Smooth muscle cell (in vitro differentiated cells): ENCODE measurements at regions not wholly inside any gene's neighbourhood (a gene's known extent, or its start where the extent isn't known, plus 50 kb on each side); places are given as distances from the start of the nearest gene placed in this dataset.
A peak's percentile ranks its signal among the peaks of the same experiment; 100 is the strongest.

ENCODE experiments used
- DNase-seq: peaks from one replicate; lab custom pipeline; 2025; ENCODE audit not compliant: unreplicated experiment; lab: John Stamatoyannopoulos, UW
- H2AFZ ChIP-seq: fragments of 200-600 bp; sonication (generic); 2 replicates; pipeline ENCODE4 v1.6.0; 2016; ENCODE audit warnings: antibody characterized with exemption, low read depth, mild to moderate bottlenecking
- H3F3A ChIP-seq: fragments of 200-600 bp; sonication (generic); 2 replicates; pipeline ENCODE4 v1.6.0; 2017; ENCODE audit warnings: antibody characterized with exemption, low read depth
- H3K27ac ChIP-seq: fragments of 200-600 bp; sonication (generic); 2 replicates; pipeline ENCODE4 v1.5.1; 2016; ENCODE audit warnings: low read depth, mild to moderate bottlenecking
- H3K27me3 ChIP-seq: fragments of 200-600 bp; sonication (generic); 2 replicates; pipeline ENCODE4 v1.6.1; 2016; ENCODE audit warnings: low read depth, mild to moderate bottlenecking
- H3K36me3 ChIP-seq: fragments of 200-600 bp; sonication (generic); 2 replicates; pipeline ENCODE4 v1.5.1; 2016; ENCODE audit warnings: low read depth
- H3K4me1 ChIP-seq: fragments of 200-600 bp; sonication (generic); 2 replicates; pipeline ENCODE4 v1.5.1; 2016; ENCODE audit warnings: low read depth
- H3K4me2 ChIP-seq: fragments of 200-600 bp; sonication (generic); 2 replicates; pipeline ENCODE4 v1.6.0; 2016; ENCODE audit warnings: mild to moderate bottlenecking
- H3K4me3 ChIP-seq: fragments of 200-600 bp; sonication (generic); 2 replicates; pipeline ENCODE4 v1.5.1; 2016; ENCODE audit warnings: mild to moderate bottlenecking
- H3K79me2 ChIP-seq: fragments of 200-600 bp; sonication (generic); 2 replicates; pipeline ENCODE4 v1.6.0; 2016; ENCODE audit warnings: low read depth, mild to moderate bottlenecking
- H3K9ac ChIP-seq: fragments of 200-600 bp; sonication (generic); 2 replicates; pipeline ENCODE4 v1.6.0; 2016; ENCODE audit warnings: low read depth
- H3K9me3 ChIP-seq: fragments of 200-600 bp; sonication (generic); replicated peaks from 2 replicates; pipeline ENCODE4 v1.5.1; 2016; ENCODE audit warnings: low read depth
- H4K20me1 ChIP-seq: fragments of 200-600 bp; sonication (generic); 2 replicates; pipeline ENCODE4 v1.6.0; 2016; ENCODE audit warnings: low read depth
- CTCF ChIP-seq: fragments of 200-600 bp; sonication (generic); IDR thresholded peaks from 2 replicates; pipeline ENCODE4 v1.5.1; 2017; ENCODE audit warnings: borderline replicate concordance, mild to moderate bottlenecking, antibody characterized with exemption; ENCODE audit not compliant: insufficient read depth, poor library complexity, severe bottlenecking
- WGBS: methylation state at CpG from one replicate; pipeline ENCODE4 v1.1.7; 2016; ENCODE audit warnings: low lambda C conversion rate; 5-methylcytosine and 5-hydroxymethylcytosine counted together

GRCh38 chr6:47105469-47106178 lies 63.5 kb upstream of the ADGRF1 start:
- H3K4me1 ChIP-seq = peaks cover 12% of the 10 kb centered on the region
- no peak overlapping the region for H3K4me2 ChIP-seq
- no peak overlapping the region for H3K4me3 ChIP-seq
- no peak for TF ChIP-seq CTCF
- H2AFZ ChIP-seq = no peak overlapping the region
- H4K20me1 ChIP-seq = no peaks in the 10 kb centered on the region
- H3K9me3 ChIP-seq = no peaks in the 10 kb centered on the region
- H3K27ac ChIP-seq = peak overlapping the region; percentile 74
- 44% methylated on average over 10 of the region's 10 CpGs for WGBS
- DNase-seq = no peak
- no peaks in the 10 kb centered on the region for H3F3A ChIP-seq
- H3K9ac ChIP-seq = no peak overlapping the region
- no peaks in the 10 kb centered on the region for H3K36me3 ChIP-seq
- H3K27me3 ChIP-seq = no peaks in the 10 kb centered on the region
- H3K79me2 ChIP-seq = no peaks in the 10 kb centered on the region

DNA sequence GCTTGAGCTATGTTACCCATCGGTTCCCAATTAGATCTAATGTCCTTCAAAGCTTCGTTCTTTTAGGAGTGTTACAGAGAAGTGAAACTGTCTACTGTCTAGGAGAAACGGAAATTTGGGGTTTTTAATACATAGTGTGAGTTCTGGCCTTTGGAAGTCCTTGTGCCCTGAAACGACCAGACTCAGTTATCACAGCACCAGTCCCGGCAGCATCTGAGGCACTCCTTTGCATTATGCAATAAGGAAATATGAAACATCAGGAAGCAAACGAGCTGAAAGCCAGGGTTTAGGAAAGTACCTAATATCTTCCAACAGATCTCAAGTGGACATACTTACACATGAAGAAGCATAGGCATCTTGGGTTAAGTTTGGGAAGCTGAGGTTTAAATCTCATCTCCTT lies 61.8 kb upstream of the ADGRF1 start:
- no peak overlapping the region for H3K27ac ChIP-seq
- DNase-seq = no peak
- no peak overlapping the region for H3K9ac ChIP-seq
- H3F3A ChIP-seq = no peaks in the 10 kb centered on the region
- no peaks in the 10 kb centered on the region for H3K79me2 ChIP-seq
- no peaks in the 10 kb centered on the region for H4K20me1 ChIP-seq
- WGBS = 56% methylated on average over 6 of the region's 6 CpGs
- H2AFZ ChIP-seq = no peak overlapping the region
- no peaks in the 10 kb centered on the region for H3K36me3 ChIP-seq
- peak overlapping the region; percentile 3 for H3K4me2 ChIP-seq
- no peak for TF ChIP-seq CTCF
- H3K4me1 ChIP-seq = peaks cover 12% of the 10 kb centered on the region
- H3K4me3 ChIP-seq = no peak overlapping the region
- H3K9me3 ChIP-seq = no peaks in the 10 kb centered on the region
- H3K27me3 ChIP-seq = no peaks in the 10 kb centered on the region

GRCh38 chr6:47102331-47102730 lies 60.2 kb upstream of the ADGRF1 start:
- no peaks in the 10 kb centered on the region for H3K36me3 ChIP-seq
- H4K20me1 ChIP-seq = no peaks in the 10 kb centered on the region
- no peak overlapping the region for H2AFZ ChIP-seq
- H3K4me3 ChIP-seq = no peak overlapping the region
- no peak overlapping the region for H3K4me2 ChIP-seq
- peaks cover 12% of the 10 kb centered on the region for H3F3A ChIP-seq
- DNase-seq = no peak
- TF ChIP-seq CTCF = no peak
- H3K27me3 ChIP-seq = no peaks in the 10 kb centered on the region
- no peaks in the 10 kb centered on the region for H3K79me2 ChIP-seq
- WGBS = 72% methylated on average over 5 of the region's 5 CpGs
- no peak overlapping the region for H3K9ac ChIP-seq
- no peaks in the 10 kb centered on the region for H3K9me3 ChIP-seq
- H3K27ac ChIP-seq = no peak overlapping the region
- peaks cover 11% of the 10 kb centered on the region for H3K4me1 ChIP-seq

DNA sequence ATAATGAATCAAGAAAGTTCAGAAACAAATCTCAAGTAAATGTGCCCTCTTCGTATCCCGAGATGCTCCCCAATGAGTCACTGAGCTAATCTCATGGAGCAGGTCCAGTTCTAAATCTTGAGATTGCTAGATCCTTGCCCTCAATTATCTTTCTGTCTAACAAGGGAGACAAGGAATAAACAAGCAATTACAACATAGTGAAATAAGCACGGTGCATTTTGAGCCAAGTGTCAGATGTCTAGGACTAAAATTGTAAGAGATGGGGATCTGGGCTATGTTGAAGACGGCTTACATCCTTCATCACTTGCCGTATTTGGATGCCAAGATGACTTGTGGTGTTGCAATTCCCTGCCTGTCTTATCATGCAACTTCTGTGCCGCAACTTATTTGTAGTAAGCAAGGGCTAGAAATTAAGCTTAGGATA lies 56.5 kb upstream of the ADGRF1 start:
- no peak overlapping the region for H3K4me3 ChIP-seq
- WGBS = 8% methylated on average over 6 of the region's 6 CpGs
- no peaks in the 10 kb centered on the region for H3K27me3 ChIP-seq
- no peaks in the 10 kb centered on the region for H4K20me1 ChIP-seq
- no peaks in the 10 kb centered on the region for H3K9me3 ChIP-seq
- H3K79me2 ChIP-seq = no peaks in the 10 kb centered on the region
- H3K27ac ChIP-seq = peak overlapping the region; percentile 13
- peaks cover 10% of the 10 kb centered on the region for H3K4me1 ChIP-seq
- no peak overlapping the region for H2AFZ ChIP-seq
- no peaks in the 10 kb centered on the region for H3K36me3 ChIP-seq
- DNase-seq = no peak
- H3K4me2 ChIP-seq = peak overlapping the region; percentile 32
- H3F3A ChIP-seq = peaks cover 26% of the 10 kb centered on the region
- H3K9ac ChIP-seq = no peak overlapping the region
- TF ChIP-seq CTCF = no peak
